Mesendoderm (in vitro differentiated cells): ENCODE measurements at regions not wholly inside any gene's neighbourhood (a gene's known extent, or its start where the extent isn't known, plus 50 kb on each side); places are given as distances from the start of the nearest gene placed in this dataset.

ENCODE experiments used
- DNase-seq: peaks from one replicate; pipeline ENCODE4 v3.0.0; 2013
- H2AK5ac ChIP-seq: 2 replicates; pipeline ENCODE4 v1.6.1; 2013; ENCODE audit warnings: low read length, inconsistent platforms
- H2BK120ac ChIP-seq: 2 replicates; pipeline ENCODE4 v1.6.1; 2013; ENCODE audit warnings: low read depth, mild to moderate bottlenecking, low read length, moderate library complexity, mixed read lengths
- H2BK15ac ChIP-seq: replicated peaks from 2 replicates; pipeline ENCODE4 v1.6.1; 2013; ENCODE audit warnings: low read depth, mild to moderate bottlenecking, moderate library complexity
- H2BK5ac ChIP-seq: 2 replicates; pipeline ENCODE4 v1.6.1; 2013; ENCODE audit warnings: low read length, inconsistent platforms
- H3K18ac ChIP-seq: 2 replicates; pipeline ENCODE4 v1.6.1; 2013; ENCODE audit warnings: mild to moderate bottlenecking, low read length, mixed read lengths
- H3K23ac ChIP-seq: one replicate; pipeline ENCODE4 v1.6.1; 2013; ENCODE audit warnings: low read length
- H3K27ac ChIP-seq: 2 replicates; pipeline ENCODE4 v1.5.1; 2013; ENCODE audit warnings: low read depth, mild to moderate bottlenecking, inconsistent platforms, low read length, moderate library complexity
- H3K27me3 ChIP-seq: 2 replicates; pipeline ENCODE4 v1.6.1; 2013; ENCODE audit warnings: low read length, control low read depth, mild to moderate bottlenecking, inconsistent platforms; ENCODE audit not compliant: insufficient read depth, poor library complexity
- H3K36me3 ChIP-seq: 2 replicates; pipeline ENCODE4 v1.6.1; 2013; ENCODE audit warnings: low read length, inconsistent platforms; ENCODE audit not compliant: control insufficient read depth, insufficient read depth
- H3K4ac ChIP-seq: one replicate; pipeline ENCODE4 v1.6.1; 2013; ENCODE audit warnings: low read depth, mild to moderate bottlenecking, low read length, moderate library complexity
- H3K4me1 ChIP-seq: 2 replicates; pipeline ENCODE4 v1.6.1; 2013; ENCODE audit warnings: low read depth, low read length, inconsistent platforms; ENCODE audit not compliant: control insufficient read depth
- H3K4me2 ChIP-seq: 2 replicates; pipeline ENCODE4 v1.6.1; 2013; ENCODE audit warnings: low read length
- H3K4me3 ChIP-seq: 2 replicates; pipeline ENCODE4 v1.5.1; 2013; ENCODE audit warnings: mild to moderate bottlenecking, low read length
- H3K56ac ChIP-seq: one replicate; pipeline ENCODE4 v1.6.1; 2013; ENCODE audit warnings: low read length
- H3K79me1 ChIP-seq: 2 replicates; pipeline ENCODE4 v1.6.1; 2013; ENCODE audit warnings: low read length, inconsistent platforms
- H3K79me2 ChIP-seq: 2 replicates; pipeline ENCODE4 v1.6.1; 2013; ENCODE audit warnings: mild to moderate bottlenecking, low read length; ENCODE audit not compliant: control insufficient read depth, insufficient read depth
- H3K9ac ChIP-seq: 2 replicates; pipeline ENCODE4 v1.6.1; 2013; ENCODE audit warnings: low read length, inconsistent platforms
- H4K5ac ChIP-seq: one replicate; pipeline ENCODE4 v1.6.1; 2013; ENCODE audit warnings: low read length
- H4K8ac ChIP-seq: one replicate; pipeline ENCODE4 v1.6.1; 2013; ENCODE audit warnings: low read depth, mild to moderate bottlenecking, control low read depth, low read length, moderate library complexity
- WGBS: extraction: QIAGEN DNeasy Blood & Tissue Kit; methylation state at CpG from one replicate; pipeline ENCODE4 v1.1.7; 2013; ENCODE audit warnings: low lambda C conversion rate, missing lambda C conversion rate; ENCODE audit not compliant: insufficient coverage; ENCODE audit errors: extremely low coverage; 5-methylcytosine and 5-hydroxymethylcytosine counted together

DNA sequence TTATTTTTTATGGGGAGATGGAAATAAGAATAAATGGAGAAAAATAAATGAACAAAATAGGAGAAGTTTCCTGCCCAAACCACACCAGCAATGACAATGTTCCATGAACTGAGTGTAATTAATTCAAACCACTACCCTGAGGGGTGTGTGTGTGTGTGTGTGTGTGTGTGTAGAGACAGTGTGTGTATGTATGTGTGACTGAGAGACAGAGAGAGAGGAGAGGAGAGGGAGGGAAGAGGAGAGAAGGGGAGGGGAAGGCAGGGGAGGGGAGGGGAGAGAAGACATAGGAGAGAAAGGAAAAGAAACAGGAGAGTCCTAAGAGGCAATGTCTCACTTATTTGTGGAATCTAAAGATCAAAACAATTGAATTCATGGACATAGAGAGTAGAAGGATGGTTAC lies 65.0 kb upstream of the POU2AF1 start:
- Histone ChIP-seq H4K8ac (no peak overlapping the region), H2BK120ac (no peak overlapping the region), H3K56ac (no peak overlapping the region), H2BK5ac (no peak overlapping the region), H3K4me2 (no peak overlapping the region), H3K4me1 (no peaks in the 10 kb centered on the region), H3K79me2 (no peaks in the 10 kb centered on the region), H3K27me3 (no peaks in the 10 kb centered on the region), H4K5ac (no peak overlapping the region), H3K9ac (no peak overlapping the region), H3K27ac (no peak overlapping the region), H3K36me3 (no peaks in the 10 kb centered on the region), H3K4me3 (no peak overlapping the region), H2AK5ac (no peak overlapping the region), H3K18ac (no peak overlapping the region), H2BK15ac (no peak overlapping the region), H3K79me1 (no peaks in the 10 kb centered on the region), H3K23ac (no peak overlapping the region), H3K4ac (no peak overlapping the region)
- no peak for DNase-seq

GRCh38 chr11:111443640-111444039 lies 64.6 kb upstream of the POU2AF1 start:
- no peak overlapping the region for H2BK120ac ChIP-seq
- no peak overlapping the region for H3K4me2 ChIP-seq
- H3K79me1 ChIP-seq: no peaks in the 10 kb centered on the region
- no peak overlapping the region for H3K27ac ChIP-seq
- H2AK5ac ChIP-seq: no peak overlapping the region
- no peak overlapping the region for H3K23ac ChIP-seq
- no peaks in the 10 kb centered on the region for H3K79me2 ChIP-seq
- no peak overlapping the region for H3K4ac ChIP-seq
- no peak overlapping the region for H3K9ac ChIP-seq
- no peak overlapping the region for H4K5ac ChIP-seq
- H2BK5ac ChIP-seq: no peak overlapping the region
- H4K8ac ChIP-seq: no peak overlapping the region
- no CpG with 5 or more reads among the region's 7 CpGs for WGBS
- H3K56ac ChIP-seq: no peak overlapping the region
- no peak overlapping the region for H3K4me3 ChIP-seq
- H3K18ac ChIP-seq: no peak overlapping the region
- H3K4me1 ChIP-seq: no peaks in the 10 kb centered on the region
- no peak overlapping the region for H2BK15ac ChIP-seq
- no peak for DNase-seq
- H3K36me3 ChIP-seq: no peaks in the 10 kb centered on the region
- no peaks in the 10 kb centered on the region for H3K27me3 ChIP-seq

DNA sequence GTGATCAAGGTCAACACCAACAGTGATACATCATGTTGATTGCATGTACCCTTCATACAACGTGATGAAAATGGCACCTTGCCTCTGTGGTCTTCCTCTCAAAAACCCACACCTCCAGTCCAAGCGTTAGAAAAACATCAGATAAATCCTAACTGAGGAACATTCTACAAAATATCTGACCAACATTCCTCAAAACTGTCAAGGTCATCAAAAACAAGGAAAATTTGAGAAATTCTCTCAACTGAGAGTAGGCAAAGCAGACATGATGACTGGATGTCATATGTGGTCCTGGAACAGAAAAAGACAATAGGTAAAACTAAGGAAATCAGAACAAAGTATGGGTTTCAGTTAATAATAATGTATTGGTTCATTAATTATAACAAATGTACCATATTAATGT lies 64.0 kb upstream of the POU2AF1 start:
- Histone ChIP-seq H2BK15ac (no peak overlapping the region), H3K23ac (no peak overlapping the region)

DNA sequence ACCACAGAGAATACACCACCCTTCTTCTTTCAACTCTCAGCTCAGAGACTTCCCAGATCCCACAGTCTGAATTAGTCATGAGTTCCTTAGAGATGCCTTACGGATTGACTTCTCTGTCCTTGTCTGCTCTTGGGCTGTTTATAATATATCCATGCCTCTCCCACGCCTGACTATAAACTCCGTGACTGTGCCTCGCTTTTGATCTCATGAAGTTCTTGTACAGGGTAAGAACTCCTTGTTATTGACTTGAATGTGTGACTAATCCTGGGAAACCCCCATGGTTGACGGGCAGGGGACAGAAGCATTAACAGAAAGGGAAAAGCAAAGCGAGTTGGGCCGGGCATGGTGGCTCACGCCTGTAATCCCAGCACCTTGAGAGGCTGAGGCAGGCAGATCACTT lies 62.4 kb upstream of the POU2AF1 start:
- no peaks in the 10 kb centered on the region for H3K36me3 ChIP-seq
- H2BK120ac ChIP-seq: no peak overlapping the region
- H3K27ac ChIP-seq: no peak overlapping the region
- no peak overlapping the region for H3K4ac ChIP-seq
- no peak overlapping the region for H4K5ac ChIP-seq
- H4K8ac ChIP-seq: no peak overlapping the region
- H2BK5ac ChIP-seq: no peak overlapping the region
- H3K4me2 ChIP-seq: no peak overlapping the region
- no peak overlapping the region for H3K56ac ChIP-seq
- H3K79me1 ChIP-seq: no peaks in the 10 kb centered on the region
- no CpG with 5 or more reads among the region's 8 CpGs for WGBS
- H2BK15ac ChIP-seq: no peak overlapping the region
- H3K4me3 ChIP-seq: no peak overlapping the region
- no peaks in the 10 kb centered on the region for H3K79me2 ChIP-seq
- H3K23ac ChIP-seq: no peak overlapping the region
- no peaks in the 10 kb centered on the region for H3K27me3 ChIP-seq
- no peak overlapping the region for H3K18ac ChIP-seq
- no peak for DNase-seq
- no peaks in the 10 kb centered on the region for H3K4me1 ChIP-seq
- no peak overlapping the region for H2AK5ac ChIP-seq
- H3K9ac ChIP-seq: no peak overlapping the region

More for the DNA sequence above, 64.0 kb upstream of the POU2AF1 start:
- no peak overlapping the region for H4K8ac ChIP-seq
- H3K27me3 ChIP-seq: no peaks in the 10 kb centered on the region
- no peak overlapping the region for H3K4ac ChIP-seq
- no peaks in the 10 kb centered on the region for H3K36me3 ChIP-seq
- H2AK5ac ChIP-seq: no peak overlapping the region
- no peak overlapping the region for H3K56ac ChIP-seq
- no peaks in the 10 kb centered on the region for H3K79me2 ChIP-seq
- no peak overlapping the region for H2BK120ac ChIP-seq
- no peak overlapping the region for H3K9ac ChIP-seq
- no peaks in the 10 kb centered on the region for H3K4me1 ChIP-seq
- no peak overlapping the region for H3K4me2 ChIP-seq
- H2BK5ac ChIP-seq: no peak overlapping the region
- no CpG with 5 or more reads among the region's 2 CpGs for WGBS
- no peak overlapping the region for H3K27ac ChIP-seq
- no peak overlapping the region for H3K4me3 ChIP-seq
- no peaks in the 10 kb centered on the region for H3K79me1 ChIP-seq
- no peak for DNase-seq
- H3K18ac ChIP-seq: no peak overlapping the region
- no peak overlapping the region for H4K5ac ChIP-seq

- no peak overlapping the region for H3K18ac ChIP-seq
- no peak overlapping the region for H3K9ac ChIP-seq
- no peak overlapping the region for H2AK5ac ChIP-seq
- H3K27ac ChIP-seq: no peak overlapping the region
- no peak overlapping the region for H3K4ac ChIP-seq
- no peak overlapping the region for H3K4me2 ChIP-seq
- no peaks in the 10 kb centered on the region for H3K4me1 ChIP-seq
- H3K56ac ChIP-seq: no peak overlapping the region
- H4K5ac ChIP-seq: no peak overlapping the region
- H3K27me3 ChIP-seq: no peaks in the 10 kb centered on the region
- DNase-seq: no peak
- no peaks in the 10 kb centered on the region for H3K79me1 ChIP-seq
- no CpG with 5 or more reads among the region's 5 CpGs for WGBS
- H2BK5ac ChIP-seq: no peak overlapping the region
- no peaks in the 10 kb centered on the region for H3K79me2 ChIP-seq
- H3K36me3 ChIP-seq: no peaks in the 10 kb centered on the region
- no peak overlapping the region for H2BK120ac ChIP-seq
- no peak overlapping the region for H3K4me3 ChIP-seq
- H4K8ac ChIP-seq: no peak overlapping the region
- H3K23ac ChIP-seq: no peak overlapping the region
- no peak overlapping the region for H2BK15ac ChIP-seq
Observed at GRCh38 chr11:111440416-111441205, 61.5 kb upstream of the POU2AF1 start.

GRCh38 chr11:111439901-111440300 lies 60.8 kb upstream of the POU2AF1 start:
- H3K56ac ChIP-seq: no peak overlapping the region
- H3K18ac ChIP-seq: no peak overlapping the region
- no peaks in the 10 kb centered on the region for H3K79me2 ChIP-seq
- H3K4me2 ChIP-seq: no peak overlapping the region
- H3K4me3 ChIP-seq: no peak overlapping the region
- H2BK120ac ChIP-seq: no peak overlapping the region
- H3K79me1 ChIP-seq: no peaks in the 10 kb centered on the region
- no peak overlapping the region for H4K8ac ChIP-seq
- no CpG with 5 or more reads among the region's 1 CpG for WGBS
- H4K5ac ChIP-seq: no peak overlapping the region
- no peak overlapping the region for H2AK5ac ChIP-seq
- no peak overlapping the region for H2BK5ac ChIP-seq
- no peak overlapping the region for H3K9ac ChIP-seq
- H3K27ac ChIP-seq: no peak overlapping the region
- DNase-seq: no peak
- H3K27me3 ChIP-seq: no peaks in the 10 kb centered on the region
- no peak overlapping the region for H3K4ac ChIP-seq
- no peak overlapping the region for H3K23ac ChIP-seq
- H3K36me3 ChIP-seq: no peaks in the 10 kb centered on the region
- H2BK15ac ChIP-seq: no peak overlapping the region
- H3K4me1 ChIP-seq: no peaks in the 10 kb centered on the region
